Rectal smooth muscle tissue (tissue), 1 donor: ENCODE measurements at regions not wholly inside any gene's neighbourhood (a gene's known extent, or its start where the extent isn't known, plus 50 kb on each side); places are given as distances from the start of the nearest gene placed in this dataset.
"Not testable (repeated sequence)": the region's sequence is repeated elsewhere in the genome, so short reads cannot be mapped to it uniquely, and the experiment has no call there.

Source experiments
- H3K27ac ChIP-seq: one replicate; pipeline ENCODE4 v1.7.0; 2013; ENCODE audit warnings: low read depth, low read length, inconsistent platforms
- H3K27me3 ChIP-seq: one replicate; pipeline ENCODE4 v1.7.0; 2013; ENCODE audit warnings: low read length; ENCODE audit not compliant: control insufficient read depth, insufficient read depth
- H3K36me3 ChIP-seq: one replicate; pipeline ENCODE4 v1.7.0; 2013; ENCODE audit warnings: low read length; ENCODE audit not compliant: control insufficient read depth, insufficient read depth
- H3K4me1 ChIP-seq: one replicate; pipeline ENCODE4 v1.7.0; 2013; ENCODE audit warnings: low read length; ENCODE audit not compliant: control insufficient read depth, insufficient read depth
- H3K4me3 ChIP-seq: one replicate; pipeline ENCODE4 v1.7.0; 2013; ENCODE audit warnings: low read length
- H3K9ac ChIP-seq: one replicate; pipeline ENCODE4 v1.7.0; 2013; ENCODE audit warnings: low read length

- H3K9ac ChIP-seq = no peak overlapping the region
- H3K27ac ChIP-seq = no peak overlapping the region
- H3K4me1 ChIP-seq = no peaks in the 10 kb centered on the region
These were observed 131.3 kb downstream of the LPIN1 start for GRCh38 chr2:11877764-11878163.

DNA sequence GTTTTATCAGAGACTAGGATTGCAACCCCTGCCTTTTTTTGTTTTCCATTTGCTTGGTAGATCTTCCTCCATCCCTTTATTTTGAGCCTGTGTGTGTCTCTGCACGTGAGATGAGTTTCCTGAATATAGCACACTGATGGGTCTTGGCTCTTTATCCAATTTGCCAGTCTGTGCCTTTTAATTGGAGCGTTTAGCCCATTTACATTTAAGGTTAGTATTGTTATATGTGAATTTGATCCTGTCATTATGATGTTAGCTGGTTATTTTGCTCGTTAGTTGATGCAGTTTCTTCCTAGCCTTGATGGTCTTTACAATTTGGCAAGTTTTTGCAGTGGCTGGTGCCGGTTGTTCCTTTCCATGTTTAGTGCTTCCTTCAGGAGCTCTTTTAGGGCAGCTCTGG lies 138.8 kb downstream of the LPIN1 start:
- H3K36me3 ChIP-seq, H3K9ac ChIP-seq: not testable (repeated sequence)

More at GRCh38 chr2:11877764-11878163, 131.3 kb downstream of the LPIN1 start:
- Histone ChIP-seq H3K27me3 (no peaks in the 10 kb centered on the region), H3K4me3 (no peak overlapping the region), H3K36me3 (no peaks in the 10 kb centered on the region)

GRCh38 chr2:11886899-11887298 lies 140.5 kb downstream of the LPIN1 start:
- not testable (repeated sequence) for H3K27ac ChIP-seq, H3K4me3 ChIP-seq, H3K36me3 ChIP-seq, H3K9ac ChIP-seq, H3K4me1 ChIP-seq, H3K27me3 ChIP-seq

More for the DNA sequence above, 138.8 kb downstream of the LPIN1 start:
- H3K27ac ChIP-seq, H3K27me3 ChIP-seq, H3K4me3 ChIP-seq, H3K4me1 ChIP-seq: not testable (repeated sequence)

DNA sequence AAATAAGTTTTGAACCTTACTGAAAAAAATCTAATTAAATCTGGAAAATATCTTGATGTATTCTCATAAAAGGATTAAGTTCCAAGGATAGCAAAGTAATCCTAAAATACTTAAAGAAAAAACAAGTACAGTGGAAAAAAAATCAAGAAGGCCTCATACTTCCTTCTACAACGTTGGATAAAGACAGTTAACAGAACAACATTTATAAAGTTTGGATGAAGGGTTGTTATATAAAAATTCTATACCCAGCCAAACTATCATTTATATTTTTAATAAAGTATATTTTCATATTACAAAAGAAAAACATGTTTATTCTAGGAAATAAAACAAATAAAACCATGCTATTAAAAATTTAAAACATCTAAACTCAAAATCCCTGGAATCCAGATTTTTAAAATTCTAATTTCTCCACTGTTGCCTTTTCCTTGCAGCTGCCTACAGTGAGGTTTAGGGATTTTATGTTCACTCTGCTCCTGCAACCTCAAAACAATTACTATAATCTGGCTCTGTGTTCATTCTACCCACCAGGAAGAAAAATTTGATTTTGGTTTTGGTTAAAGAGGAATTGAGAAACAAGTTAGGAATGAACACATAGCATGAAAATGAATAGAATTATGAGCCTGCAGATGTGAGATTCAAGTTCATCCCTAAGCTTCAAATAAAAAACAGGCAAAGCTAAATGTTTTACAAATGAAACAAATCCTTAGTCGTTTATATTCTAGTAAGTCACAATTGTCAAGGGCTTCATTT lies 142.8 kb downstream of the LPIN1 start:
- Histone ChIP-seq H3K27me3 (no peaks in the 10 kb centered on the region), H3K9ac (no peak overlapping the region), H3K4me1 (no peaks in the 10 kb centered on the region), H3K36me3 (no peaks in the 10 kb centered on the region), H3K27ac (no peak overlapping the region), H3K4me3 (no peak overlapping the region)

GRCh38 chr2:11889854-11890253 lies 143.4 kb downstream of the LPIN1 start:
- Histone ChIP-seq H3K36me3 (no peaks in the 10 kb centered on the region), H3K4me1 (no peaks in the 10 kb centered on the region), H3K27ac (no peak overlapping the region), H3K9ac (no peak overlapping the region), H3K27me3 (no peaks in the 10 kb centered on the region), H3K4me3 (no peak overlapping the region)

DNA sequence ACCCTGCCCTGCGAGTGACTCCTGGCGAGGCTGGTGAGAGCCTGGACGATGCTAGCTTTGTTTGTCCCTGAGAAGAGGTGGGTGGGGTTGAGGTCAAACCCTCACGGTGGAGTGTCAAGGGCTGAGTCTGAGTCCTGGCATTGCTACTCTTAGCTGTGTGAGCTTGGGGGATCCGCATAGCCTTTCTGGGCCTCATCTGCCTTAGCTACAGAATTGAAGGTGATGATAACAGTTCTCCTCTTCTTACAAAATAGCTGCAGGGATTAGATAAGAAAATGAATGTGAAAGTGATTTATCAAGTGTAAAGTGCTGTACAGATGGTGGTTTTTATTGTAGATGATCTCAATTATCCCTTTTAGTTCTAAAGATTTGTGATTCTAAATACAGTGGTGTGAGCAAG lies 144.6 kb downstream of the LPIN1 start:
- H3K4me1 ChIP-seq = no peaks in the 10 kb centered on the region
- H3K27me3 ChIP-seq = no peaks in the 10 kb centered on the region
- no peak overlapping the region for H3K9ac ChIP-seq
- no peak overlapping the region for H3K4me3 ChIP-seq
- no peaks in the 10 kb centered on the region for H3K36me3 ChIP-seq
- no peak overlapping the region for H3K27ac ChIP-seq

DNA sequence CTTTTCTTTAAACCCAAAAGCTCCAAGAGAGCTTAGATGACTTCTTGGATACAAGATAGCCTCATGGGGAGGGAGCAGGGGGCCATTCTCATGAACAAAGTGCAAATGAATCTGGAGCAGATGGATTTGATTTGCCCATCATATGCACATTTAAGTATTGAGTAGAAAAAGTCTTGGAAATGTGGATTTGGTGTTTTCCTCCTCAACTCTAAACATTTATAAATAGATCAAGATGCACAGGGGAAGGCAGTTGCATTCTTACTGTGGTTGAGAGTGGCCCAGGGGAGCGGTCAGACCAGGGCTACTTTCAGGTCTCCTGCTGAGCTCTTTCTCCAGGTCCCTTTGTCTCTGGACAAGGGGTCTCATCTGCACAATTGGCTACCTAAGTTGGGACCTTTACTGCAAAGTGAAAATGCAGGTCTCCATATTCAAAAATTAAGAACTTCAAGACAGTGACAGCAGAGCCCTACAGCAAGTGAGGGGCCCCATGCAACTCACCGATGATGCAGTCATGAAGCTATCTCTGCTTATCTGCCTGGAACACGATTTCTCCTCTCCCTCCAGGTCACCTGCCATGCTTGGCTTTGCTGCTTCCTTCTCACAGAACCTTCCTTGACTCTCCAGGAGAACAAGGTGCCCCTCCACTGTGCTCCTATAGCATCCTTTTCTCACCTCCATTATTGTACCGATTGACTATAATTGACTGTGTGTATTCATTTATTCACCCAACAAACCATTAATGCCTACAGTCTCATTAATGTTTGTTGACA lies 145.4 kb downstream of the LPIN1 start:
- H3K27me3 ChIP-seq = no peaks in the 10 kb centered on the region
- H3K4me3 ChIP-seq = no peak overlapping the region
- no peak overlapping the region for H3K27ac ChIP-seq
- no peak overlapping the region for H3K9ac ChIP-seq
- no peaks in the 10 kb centered on the region for H3K36me3 ChIP-seq
- no peaks in the 10 kb centered on the region for H3K4me1 ChIP-seq

DNA sequence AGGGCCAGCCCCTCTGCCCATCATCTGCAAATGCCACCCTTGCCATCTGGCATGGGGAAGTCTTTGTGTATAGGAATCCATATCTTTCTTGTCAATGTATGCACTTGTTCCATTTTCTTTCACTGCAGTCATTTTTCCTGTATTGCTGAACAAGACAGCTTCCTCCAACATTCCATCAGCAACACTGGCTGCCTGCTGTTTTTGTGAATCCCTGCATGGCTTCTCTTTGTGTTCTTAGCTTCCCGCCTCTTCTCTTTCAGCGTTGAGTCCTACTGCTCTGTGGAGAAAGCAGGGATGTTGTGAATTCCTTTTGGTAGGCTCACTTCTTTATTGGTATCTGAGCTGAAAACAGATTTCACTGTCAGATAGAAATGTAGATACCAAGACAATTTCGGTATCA lies 150.0 kb downstream of the LPIN1 start:
- Histone ChIP-seq H3K27me3 (no peaks in the 10 kb centered on the region), H3K4me3 (no peak overlapping the region), H3K9ac (no peak overlapping the region), H3K4me1 (no peaks in the 10 kb centered on the region), H3K27ac (no peak overlapping the region), H3K36me3 (no peaks in the 10 kb centered on the region)

DNA sequence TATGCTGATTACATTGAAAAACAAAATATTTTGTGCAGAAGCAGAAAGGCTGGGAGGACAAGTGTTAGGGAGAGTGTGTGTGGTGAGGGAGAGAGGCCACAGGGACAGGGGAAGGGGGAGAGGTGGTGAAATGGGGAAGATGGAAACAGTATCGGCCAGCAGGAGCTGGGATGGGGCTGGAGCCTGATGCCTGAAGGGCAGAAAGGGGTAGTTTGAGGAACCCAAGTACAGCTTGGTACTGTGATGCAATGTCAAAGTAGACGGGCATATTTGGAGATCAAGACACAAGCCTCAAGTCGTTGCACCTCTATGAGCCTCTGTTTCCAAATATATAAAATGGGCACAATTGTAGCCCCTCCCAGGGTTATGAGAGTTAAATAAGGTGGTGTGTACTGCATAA lies 152.1 kb downstream of the LPIN1 start:
- H3K4me3 ChIP-seq = no peak overlapping the region
- no peaks in the 10 kb centered on the region for H3K4me1 ChIP-seq
- no peaks in the 10 kb centered on the region for H3K36me3 ChIP-seq
- H3K27me3 ChIP-seq = no peaks in the 10 kb centered on the region
- no peak overlapping the region for H3K27ac ChIP-seq
- H3K9ac ChIP-seq = no peak overlapping the region

- H3K9ac ChIP-seq = no peak overlapping the region
- no peaks in the 10 kb centered on the region for H3K36me3 ChIP-seq
- no peaks in the 10 kb centered on the region for H3K4me1 ChIP-seq
- no peak overlapping the region for H3K27ac ChIP-seq
- H3K27me3 ChIP-seq = no peaks in the 10 kb centered on the region
- H3K4me3 ChIP-seq = no peak overlapping the region
These were observed 152.9 kb downstream of the LPIN1 start for GRCh38 chr2:11899264-11899818.

- H3K4me3 ChIP-seq, H3K4me1 ChIP-seq, H3K27ac ChIP-seq, H3K9ac ChIP-seq, H3K36me3 ChIP-seq, H3K27me3 ChIP-seq: not testable (repeated sequence)
These were observed 154.5 kb downstream of the LPIN1 start for GRCh38 chr2:11900891-11901290.

DNA sequence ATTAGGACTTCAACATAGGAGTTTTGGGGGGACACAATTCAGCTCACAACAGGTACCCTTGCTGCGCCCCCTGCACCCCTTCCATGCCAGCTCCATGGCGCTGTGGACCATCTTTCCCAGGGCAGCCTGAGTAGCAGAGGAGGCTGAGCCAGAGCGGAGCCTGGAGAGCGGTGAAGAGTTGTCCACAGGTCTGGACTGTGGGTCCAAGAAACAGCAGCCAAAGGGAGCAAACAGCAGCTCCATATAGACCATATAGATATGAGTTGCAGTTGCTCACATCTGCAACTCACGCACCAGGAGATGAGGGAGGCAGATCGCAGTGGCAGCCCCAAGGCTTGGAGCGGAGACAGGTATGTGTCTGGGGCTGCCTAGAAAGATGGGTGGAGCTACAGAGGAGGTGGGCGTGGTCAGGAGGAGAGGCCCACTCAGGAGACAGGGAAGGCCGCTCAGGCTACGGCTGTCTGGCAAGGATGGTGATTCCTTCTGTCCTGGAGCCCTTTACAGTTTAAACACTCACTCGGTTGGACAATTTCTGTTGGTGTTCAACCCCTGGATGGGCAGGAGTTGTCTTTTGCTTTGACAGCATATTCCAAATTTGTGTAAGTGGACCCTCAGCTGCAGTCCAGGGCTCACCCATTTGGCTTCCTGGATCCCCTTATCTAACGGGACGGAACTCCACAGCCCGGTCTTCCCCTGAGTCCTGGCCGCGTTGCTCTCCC lies 155.1 kb downstream of the LPIN1 start:
- no peak overlapping the region for H3K4me3 ChIP-seq

More for the DNA sequence above, 155.1 kb downstream of the LPIN1 start:
- Histone ChIP-seq H3K27ac (no peak overlapping the region), H3K9ac (no peak overlapping the region), H3K27me3 (no peaks in the 10 kb centered on the region), H3K4me1 (no peaks in the 10 kb centered on the region), H3K36me3 (no peaks in the 10 kb centered on the region)
